OCI-LY1 (cell line): ENCODE measurements at regions not wholly inside any gene's neighbourhood (a gene's known extent, or its start where the extent isn't known, plus 50 kb on each side); places are given as distances from the start of the nearest gene placed in this dataset.

ENCODE experiments used
- CTCF ChIP-seq: fragments of 200-600 bp; sonication (generic), shearing (Covaris generic); IDR thresholded peaks from 2 replicates; pipeline ENCODE4 v1.5.1; 2017; ENCODE audit warnings: mild to moderate bottlenecking, antibody characterized with exemption, low read length, moderate library complexity, mixed read lengths
- EZH2 ChIP-seq: fragments of 200-600 bp; sonication (generic), shearing (Covaris generic); IDR thresholded peaks from 2 replicates; pipeline ENCODE4 v1.8.0; 2017; ENCODE audit warnings: borderline replicate concordance, mixed run types, mild to moderate bottlenecking, antibody characterized with exemption, low read length, moderate library complexity, mixed read lengths

GRCh38 chr5:3035452-3035851 is 284.0 kb upstream of the IRX2 start:
- TF ChIP-seq CTCF (no peak), EZH2 (no peak)
